Hepatocyte (in vitro differentiated cells): ENCODE measurements at regions not wholly inside any gene's neighbourhood (a gene's known extent, or its start where the extent isn't known, plus 50 kb on each side); places are given as distances from the start of the nearest gene placed in this dataset.

Experiments used
- DNase-seq: peaks from one replicate; pipeline ENCODE4 v3.0.0-alpha.2; 2016; ENCODE audit warnings: low spot score
- H2AFZ ChIP-seq: fragments of 200-600 bp; sonication (generic); 2 replicates; pipeline ENCODE4 v1.6.0; 2016; ENCODE audit warnings: antibody characterized with exemption, mild to moderate bottlenecking
- H3K27ac ChIP-seq: fragments of 200-600 bp; sonication (generic); 2 replicates; pipeline ENCODE4 v1.5.1; 2016; ENCODE audit warnings: mild to moderate bottlenecking
- H3K27me3 ChIP-seq: fragments of 200-600 bp; sonication (generic); 2 replicates; pipeline ENCODE4 v1.6.1; 2016
- H3K36me3 ChIP-seq: fragments of 200-600 bp; sonication (generic); replicated peaks from 2 replicates; pipeline ENCODE4 v1.5.1; 2016; ENCODE audit warnings: low read depth; ENCODE audit not compliant: insufficient read depth
- H3K4me1 ChIP-seq: fragments of 200-600 bp; sonication (generic); 2 replicates; pipeline ENCODE4 v1.5.1; 2016; ENCODE audit warnings: mild to moderate bottlenecking, moderate library complexity; ENCODE audit not compliant: insufficient read depth
- H3K4me2 ChIP-seq: fragments of 200-600 bp; sonication (generic); 2 replicates; pipeline ENCODE4 v1.6.0; 2016
- H3K4me3 ChIP-seq: fragments of 200-600 bp; sonication (generic); 2 replicates; pipeline ENCODE4 v1.5.1; 2016; ENCODE audit warnings: mild to moderate bottlenecking
- H3K79me2 ChIP-seq: fragments of 200-600 bp; sonication (generic); 2 replicates; pipeline ENCODE4 v1.6.0; 2017; ENCODE audit warnings: mild to moderate bottlenecking
- H3K9me2 ChIP-seq: fragments of 200-600 bp; sonication (generic); replicated peaks from 2 replicates; pipeline ENCODE4 v1.6.0; 2017; ENCODE audit warnings: mild to moderate bottlenecking; ENCODE audit not compliant: insufficient read depth
- H3K9me3 ChIP-seq: fragments of 200-600 bp; sonication (generic); 2 replicates; pipeline ENCODE4 v1.5.1; 2016; ENCODE audit warnings: low read depth, mild to moderate bottlenecking
- H4K20me1 ChIP-seq: fragments of 200-600 bp; sonication (generic); 2 replicates; pipeline ENCODE4 v1.6.0; 2016; ENCODE audit warnings: mild to moderate bottlenecking; ENCODE audit not compliant: insufficient read depth, poor library complexity, severe bottlenecking
- EZH2 ChIP-seq: fragments of 200-600 bp; sonication (generic); IDR thresholded peaks from 2 replicates; pipeline ENCODE4 v1.6.1; 2016; ENCODE audit warnings: antibody characterized with exemption, mild to moderate bottlenecking, borderline replicate concordance
- EZH2phosphoT487 ChIP-seq: fragments of 200-600 bp; sonication (generic); IDR thresholded peaks from one replicate; pipeline ENCODE4 v1.6.1; 2018; ENCODE audit warnings: antibody characterized with exemption, mild to moderate bottlenecking, low read depth, moderate library complexity; ENCODE audit not compliant: unreplicated experiment, severe bottlenecking
- WGBS: methylation state at CpG from one replicate; pipeline ENCODE4 v1.1.6; 2016; ENCODE audit warnings: low lambda C conversion rate; ENCODE audit errors: missing lambda C conversion rate; 5-methylcytosine and 5-hydroxymethylcytosine counted together
- TF ChIP-seq, protein P1 (sequence below): fragments of 200-600 bp; sonication (generic); IDR thresholded peaks from 2 replicates; pipeline ENCODE4 v1.5.1; 2016; ENCODE audit warnings: antibody characterized with exemption, mild to moderate bottlenecking; ENCODE audit not compliant: poor library complexity

DNA sequence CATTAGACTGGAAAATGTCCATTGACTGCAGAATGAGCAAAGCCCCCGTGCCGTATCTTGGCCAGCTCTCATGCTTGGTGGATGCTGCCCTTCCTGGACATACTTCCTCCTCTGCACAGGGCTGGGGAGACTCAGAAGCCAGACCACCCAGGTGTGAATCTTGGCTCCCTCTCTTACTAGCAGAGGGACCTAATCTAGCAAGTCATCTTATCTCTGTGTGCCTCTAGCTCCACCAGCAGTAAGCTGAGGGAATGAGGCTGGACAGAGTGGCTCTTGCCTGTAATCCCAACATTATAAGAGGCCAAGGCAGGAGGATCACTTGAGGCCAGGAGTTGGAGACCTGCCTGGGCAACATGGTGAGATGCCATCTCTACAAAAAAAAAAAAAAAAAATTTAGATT, 173.8 kb upstream of the GHITM start:
- no peak overlapping the region for H3K27ac ChIP-seq
- DNase-seq, result no peak
- H3K4me3 ChIP-seq, result no peak overlapping the region
- H3K27me3 ChIP-seq, result no peaks in the 10 kb centered on the region
- H3K9me2 ChIP-seq, result no peaks in the 10 kb centered on the region
- no peaks in the 10 kb centered on the region for H4K20me1 ChIP-seq
- TF ChIP-seq EZH2phosphoT487, result no peak
- TF ChIP-seq, protein P1, sequence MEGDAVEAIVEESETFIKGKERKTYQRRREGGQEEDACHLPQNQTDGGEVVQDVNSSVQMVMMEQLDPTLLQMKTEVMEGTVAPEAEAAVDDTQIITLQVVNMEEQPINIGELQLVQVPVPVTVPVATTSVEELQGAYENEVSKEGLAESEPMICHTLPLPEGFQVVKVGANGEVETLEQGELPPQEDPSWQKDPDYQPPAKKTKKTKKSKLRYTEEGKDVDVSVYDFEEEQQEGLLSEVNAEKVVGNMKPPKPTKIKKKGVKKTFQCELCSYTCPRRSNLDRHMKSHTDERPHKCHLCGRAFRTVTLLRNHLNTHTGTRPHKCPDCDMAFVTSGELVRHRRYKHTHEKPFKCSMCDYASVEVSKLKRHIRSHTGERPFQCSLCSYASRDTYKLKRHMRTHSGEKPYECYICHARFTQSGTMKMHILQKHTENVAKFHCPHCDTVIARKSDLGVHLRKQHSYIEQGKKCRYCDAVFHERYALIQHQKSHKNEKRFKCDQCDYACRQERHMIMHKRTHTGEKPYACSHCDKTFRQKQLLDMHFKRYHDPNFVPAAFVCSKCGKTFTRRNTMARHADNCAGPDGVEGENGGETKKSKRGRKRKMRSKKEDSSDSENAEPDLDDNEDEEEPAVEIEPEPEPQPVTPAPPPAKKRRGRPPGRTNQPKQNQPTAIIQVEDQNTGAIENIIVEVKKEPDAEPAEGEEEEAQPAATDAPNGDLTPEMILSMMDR, result no peak
- TF ChIP-seq EZH2, result no peak
- no peaks in the 10 kb centered on the region for H3K4me1 ChIP-seq
- H3K4me2 ChIP-seq, result no peak overlapping the region
- no peaks in the 10 kb centered on the region for H3K79me2 ChIP-seq
- no peaks in the 10 kb centered on the region for H3K36me3 ChIP-seq
- H3K9me3 ChIP-seq, result no peaks in the 10 kb centered on the region
- no peak overlapping the region for H2AFZ ChIP-seq
- WGBS, result 45% methylated on average over 2 of the region's 2 CpGs

DNA sequence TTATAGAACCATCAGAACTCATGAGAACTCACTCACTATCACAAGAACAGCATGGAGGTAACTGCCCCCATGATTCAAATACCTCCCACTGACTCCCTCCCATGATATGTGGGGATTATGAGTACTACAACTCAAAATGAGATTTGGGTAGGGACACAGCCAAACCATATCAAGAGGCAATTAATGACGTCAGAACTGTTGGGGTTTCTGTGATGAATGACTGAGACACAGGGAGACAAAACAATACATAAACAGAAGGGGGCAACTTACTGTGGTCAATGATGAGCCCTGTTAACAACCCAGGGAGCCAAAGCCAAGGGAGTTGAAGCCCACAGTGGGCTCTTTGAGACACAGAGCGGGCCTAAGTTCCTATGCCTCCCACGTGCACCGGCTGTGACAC, 171.3 kb upstream of the GHITM start:
- TF ChIP-seq EZH2 (no peak), EZH2phosphoT487 (no peak)
- TF ChIP-seq, protein P1, result no peak
- H3K4me3 ChIP-seq, result no peak overlapping the region
- no peak for DNase-seq
- no peaks in the 10 kb centered on the region for H4K20me1 ChIP-seq
- no peaks in the 10 kb centered on the region for H3K4me1 ChIP-seq
- H2AFZ ChIP-seq, result no peak overlapping the region
- 87% methylated on average over 4 of the region's 4 CpGs for WGBS
- H3K36me3 ChIP-seq, result no peaks in the 10 kb centered on the region
- H3K27ac ChIP-seq, result no peak overlapping the region
- no peaks in the 10 kb centered on the region for H3K9me3 ChIP-seq
- H3K79me2 ChIP-seq, result no peaks in the 10 kb centered on the region
- H3K9me2 ChIP-seq, result no peaks in the 10 kb centered on the region
- no peaks in the 10 kb centered on the region for H3K27me3 ChIP-seq
- H3K4me2 ChIP-seq, result no peak overlapping the region

DNA sequence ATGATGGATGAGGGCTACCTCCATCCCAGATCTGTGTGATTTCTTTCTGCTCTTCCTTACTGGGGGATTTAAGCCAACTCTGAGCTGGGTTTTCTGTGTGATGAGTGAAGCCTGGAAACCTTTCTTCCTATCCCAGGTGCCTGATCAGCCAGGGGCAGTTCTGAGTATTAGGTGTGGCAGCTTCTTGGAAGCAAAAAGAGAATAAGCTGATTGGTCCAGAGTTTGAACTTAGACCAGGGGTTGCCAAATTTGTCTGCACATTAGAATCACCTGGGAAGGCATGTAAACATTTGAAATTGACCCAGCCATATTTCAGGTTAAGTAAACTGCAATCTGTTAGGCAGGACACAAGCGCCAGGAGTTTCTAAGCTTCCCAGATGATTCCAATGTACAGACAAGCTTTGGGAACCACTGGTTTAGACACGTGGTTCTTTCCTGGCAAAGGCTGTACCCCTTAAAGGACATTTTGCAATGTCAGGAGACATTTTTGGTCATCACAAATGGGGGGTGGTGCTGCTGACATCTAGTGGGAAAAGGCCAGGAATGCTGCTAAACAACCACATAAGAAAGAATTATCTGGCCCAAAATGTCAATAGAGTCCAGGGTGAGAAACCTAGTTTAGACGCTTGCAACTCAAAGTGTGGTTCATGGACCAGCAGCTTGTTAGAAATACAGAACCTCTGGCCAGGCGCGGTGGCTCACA, 160.5 kb upstream of the GHITM start:
- no peak overlapping the region for H3K4me3 ChIP-seq
- no peaks in the 10 kb centered on the region for H3K9me2 ChIP-seq
- H3K36me3 ChIP-seq, result no peaks in the 10 kb centered on the region
- H3K4me1 ChIP-seq, result no peaks in the 10 kb centered on the region
- no peak overlapping the region for H2AFZ ChIP-seq
- H3K9me3 ChIP-seq, result no peaks in the 10 kb centered on the region
- no peak overlapping the region for H3K4me2 ChIP-seq
- no peak for TF ChIP-seq EZH2phosphoT487
- TF ChIP-seq, protein P1, result peak; percentile 3
- 75% methylated on average over 5 of the region's 5 CpGs for WGBS
- no peaks in the 10 kb centered on the region for H3K79me2 ChIP-seq
- H3K27ac ChIP-seq, result no peak overlapping the region
- no peaks in the 10 kb centered on the region for H3K27me3 ChIP-seq
- peak; percentile 14 for DNase-seq
- H4K20me1 ChIP-seq, result no peaks in the 10 kb centered on the region
